Cardiac muscle cell (in vitro differentiated cells and primary cell): ENCODE measurements at regions not wholly inside any gene's neighbourhood (a gene's known extent, or its start where the extent isn't known, plus 50 kb on each side); places are given as distances from the start of the nearest gene placed in this dataset.

ENCODE experiments used
- DNase-seq, 2 donors: peaks; one replicate each; pipeline versions ENCODE4 v3.0.0 to v3.0.0-alpha.2; 2010 to 2017; ENCODE audit warnings: low read depth in 1 of 2, low spot score in 1 of 2
- H3K27ac ChIP-seq: fragments of 200-600 bp; sonication (generic); 2 replicates; pipeline ENCODE4 v1.5.1; 2016
- H3K27me3 ChIP-seq: fragments of 200-600 bp; sonication (generic); 2 replicates; pipeline ENCODE4 v1.6.0; 2016; ENCODE audit warnings: control low read depth
- H3K36me3 ChIP-seq: fragments of 200-600 bp; sonication (generic); 2 replicates; pipeline ENCODE4 v1.5.1; 2016; ENCODE audit warnings: control low read depth
- H3K4me1 ChIP-seq: fragments of 200-600 bp; sonication (generic); 2 replicates; pipeline ENCODE4 v1.8.1; 2017; ENCODE audit warnings: low read depth, mild to moderate bottlenecking, mixed run types
- H3K4me3 ChIP-seq: fragments of 200-600 bp; sonication (generic); 2 replicates; pipeline ENCODE4 v1.5.1; 2016; ENCODE audit warnings: mild to moderate bottlenecking
- H3K9me3 ChIP-seq: fragments of 200-600 bp; sonication (generic); 2 replicates; pipeline ENCODE4 v1.5.1; 2017; ENCODE audit warnings: low read depth, mild to moderate bottlenecking, control low read depth
- TF ChIP-seq, protein P1 (sequence below): IDR thresholded peaks from 2 replicates; pipeline ENCODE4 v1.5.1; 2012; ENCODE audit warnings: low read depth, mild to moderate bottlenecking, low read length

DNA sequence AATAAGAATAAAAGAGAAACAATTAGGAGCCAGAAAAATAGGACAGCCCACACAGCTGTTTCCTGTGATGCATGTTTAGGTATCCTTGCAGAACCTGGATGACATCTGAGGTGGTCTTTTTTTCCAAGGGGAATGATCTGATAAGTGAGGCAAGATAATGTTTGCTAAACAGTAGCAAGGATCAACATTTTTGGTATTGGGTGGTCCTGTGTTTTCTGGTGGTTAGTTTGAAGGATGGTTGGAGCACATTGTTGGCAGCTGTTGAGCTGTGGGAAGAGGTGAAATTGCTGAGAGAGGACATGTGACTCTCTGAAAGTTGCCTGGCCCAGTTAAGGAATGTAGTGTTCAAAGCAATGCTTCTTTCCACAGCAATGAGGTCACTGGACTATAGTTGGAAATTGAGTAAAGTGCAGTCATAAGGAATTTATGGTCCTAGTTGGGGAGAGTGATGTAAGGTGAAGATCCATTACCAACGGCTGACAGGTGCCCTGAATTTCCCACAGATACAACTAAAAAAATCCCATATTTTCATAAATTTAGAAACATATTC, 270.2 kb upstream of the IMPG1 start:
- Histone ChIP-seq H3K9me3 (no peaks in the 10 kb centered on the region), H3K27me3 (no peaks in the 10 kb centered on the region), H3K4me1 (no peaks in the 10 kb centered on the region), H3K36me3 (no peaks in the 10 kb centered on the region), H3K27ac (no peak overlapping the region), H3K4me3 (no peak overlapping the region)
- TF ChIP-seq, protein P1, sequence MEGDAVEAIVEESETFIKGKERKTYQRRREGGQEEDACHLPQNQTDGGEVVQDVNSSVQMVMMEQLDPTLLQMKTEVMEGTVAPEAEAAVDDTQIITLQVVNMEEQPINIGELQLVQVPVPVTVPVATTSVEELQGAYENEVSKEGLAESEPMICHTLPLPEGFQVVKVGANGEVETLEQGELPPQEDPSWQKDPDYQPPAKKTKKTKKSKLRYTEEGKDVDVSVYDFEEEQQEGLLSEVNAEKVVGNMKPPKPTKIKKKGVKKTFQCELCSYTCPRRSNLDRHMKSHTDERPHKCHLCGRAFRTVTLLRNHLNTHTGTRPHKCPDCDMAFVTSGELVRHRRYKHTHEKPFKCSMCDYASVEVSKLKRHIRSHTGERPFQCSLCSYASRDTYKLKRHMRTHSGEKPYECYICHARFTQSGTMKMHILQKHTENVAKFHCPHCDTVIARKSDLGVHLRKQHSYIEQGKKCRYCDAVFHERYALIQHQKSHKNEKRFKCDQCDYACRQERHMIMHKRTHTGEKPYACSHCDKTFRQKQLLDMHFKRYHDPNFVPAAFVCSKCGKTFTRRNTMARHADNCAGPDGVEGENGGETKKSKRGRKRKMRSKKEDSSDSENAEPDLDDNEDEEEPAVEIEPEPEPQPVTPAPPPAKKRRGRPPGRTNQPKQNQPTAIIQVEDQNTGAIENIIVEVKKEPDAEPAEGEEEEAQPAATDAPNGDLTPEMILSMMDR = no peak
- no peak for DNase-seq

GRCh38 chr6:76330031-76330430, 257.6 kb upstream of the IMPG1 start:
- TF ChIP-seq, protein P1 = no peak
- H3K27me3 ChIP-seq = no peaks in the 10 kb centered on the region
- DNase-seq = no peak
- peaks cover 3% of the 10 kb centered on the region for H3K4me1 ChIP-seq
- no peaks in the 10 kb centered on the region for H3K9me3 ChIP-seq
- H3K4me3 ChIP-seq = no peak overlapping the region
- H3K36me3 ChIP-seq = no peaks in the 10 kb centered on the region
- H3K27ac ChIP-seq = no peak overlapping the region

DNA sequence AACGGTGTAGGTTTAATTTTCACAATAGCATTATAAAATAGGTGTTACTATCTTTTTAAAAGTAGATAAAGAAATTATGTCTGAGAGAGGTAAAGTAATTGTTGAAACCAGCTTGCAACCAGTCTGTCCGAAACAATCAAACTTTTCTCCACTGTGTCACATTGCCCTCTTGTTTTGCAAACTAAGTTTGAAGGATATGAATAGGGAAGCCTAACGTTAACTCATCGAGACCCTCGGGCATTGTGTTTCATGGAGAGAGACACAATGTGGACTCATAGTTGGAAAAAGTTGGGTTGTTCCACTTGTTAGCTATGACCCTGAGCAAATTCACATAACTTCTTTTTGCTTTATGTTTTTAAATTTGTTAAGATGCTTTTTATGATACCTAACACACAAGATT, 254.4 kb upstream of the IMPG1 start:
- Histone ChIP-seq H3K36me3 (no peaks in the 10 kb centered on the region), H3K9me3 (no peaks in the 10 kb centered on the region), H3K4me3 (no peak overlapping the region), H3K27ac (no peak overlapping the region), H3K27me3 (no peaks in the 10 kb centered on the region), H3K4me1 (peaks cover 3% of the 10 kb centered on the region)
- DNase-seq = no peak
- TF ChIP-seq, protein P1 = no peak
